ENCODE measurements at regions not wholly inside any gene's neighbourhood (a gene's known extent, or its start where the extent isn't known, plus 50 kb on each side); places are given as distances from the start of the nearest gene placed in this dataset.
A peak's percentile ranks its signal among the peaks of the same experiment; 100 is the strongest.

DNA sequence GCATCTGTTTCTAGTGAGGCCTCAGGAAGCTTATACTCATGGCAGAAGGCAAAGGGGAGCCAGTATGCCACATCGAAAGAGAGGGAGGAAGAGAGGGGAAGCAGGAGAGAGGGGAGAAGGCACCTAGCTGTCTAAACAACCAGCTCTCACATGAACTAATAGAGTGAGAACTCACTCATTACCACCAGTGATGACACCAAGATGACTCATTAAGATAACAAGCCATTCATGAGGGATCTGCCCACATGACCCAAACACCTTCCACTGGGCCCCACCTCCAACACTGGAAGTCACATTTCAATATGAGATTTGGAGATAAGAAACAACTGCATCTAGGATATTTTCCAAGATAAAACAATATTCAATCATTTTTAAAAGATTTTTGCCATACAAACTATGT, 753.9 kb upstream of the ZEB2 start:
- DNase-seq (ENCODE audit: low read depth in 4 of 4, low spot score in 3 of 4) = no peak

DNA sequence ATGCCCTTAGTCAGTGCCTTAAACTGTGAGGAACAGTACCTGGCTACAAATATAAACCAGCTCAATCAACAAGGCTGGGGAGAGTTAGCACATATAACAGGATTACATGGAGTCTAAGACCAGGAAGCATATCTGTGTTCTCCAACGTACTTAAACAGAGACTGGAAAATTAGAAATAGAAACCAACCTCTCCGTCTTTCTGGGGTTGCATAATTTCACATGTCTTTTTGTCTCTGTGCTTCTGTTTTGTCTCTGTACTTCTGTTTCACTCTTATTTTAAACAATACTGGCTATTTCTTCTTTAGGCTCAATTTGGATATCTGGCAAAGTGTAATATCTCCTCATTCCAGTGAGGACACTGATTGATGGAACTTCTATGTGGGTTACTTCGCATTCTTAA, 749.0 kb upstream of the ZEB2 start:
- no peak for DNase-seq (ENCODE audit: low read depth in 4 of 4, low spot score in 3 of 4)

DNA sequence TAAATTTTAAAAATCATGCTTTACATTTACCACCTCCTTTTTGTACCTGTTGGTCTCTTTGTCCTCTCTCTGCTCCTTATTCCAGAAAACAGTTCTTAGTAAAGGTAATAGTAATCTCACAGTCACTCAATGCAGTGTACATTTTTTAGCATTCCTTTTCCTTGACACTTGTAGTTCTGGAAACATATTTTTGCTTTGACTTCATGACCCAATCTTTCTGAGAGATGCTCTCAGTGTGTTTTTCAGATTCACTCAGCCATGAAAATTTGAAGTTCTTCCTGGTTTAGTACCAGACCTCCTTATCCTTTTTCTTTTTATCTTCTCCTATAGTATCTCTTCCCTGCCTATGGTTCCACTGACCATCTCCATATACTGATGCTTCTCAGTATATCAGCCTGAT, 747.5 kb upstream of the ZEB2 start:
- no peak for DNase-seq (ENCODE audit: low read depth in 4 of 4, low spot score in 3 of 4)

DNA sequence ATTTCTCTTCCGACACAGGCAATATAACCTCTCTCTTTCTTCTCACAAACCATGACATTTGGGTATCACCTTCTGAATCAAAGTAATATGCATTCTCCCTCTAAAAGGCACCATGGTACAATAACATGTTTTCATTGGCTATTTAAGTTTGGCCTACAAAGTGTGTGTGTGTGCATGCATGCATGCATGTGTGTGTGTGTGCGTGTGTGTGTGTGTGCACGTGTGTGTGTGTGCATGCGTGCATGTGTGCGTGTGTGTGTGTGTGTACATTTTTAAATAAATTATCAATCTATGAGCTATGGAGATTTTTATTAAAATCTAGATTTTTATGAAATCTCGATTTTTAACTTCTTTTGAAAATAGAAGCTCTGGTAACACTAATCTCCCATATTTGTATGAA, 745.3 kb upstream of the ZEB2 start:
- no peak for DNase-seq (ENCODE audit: low read depth in 4 of 4, low spot score in 3 of 4)

DNA sequence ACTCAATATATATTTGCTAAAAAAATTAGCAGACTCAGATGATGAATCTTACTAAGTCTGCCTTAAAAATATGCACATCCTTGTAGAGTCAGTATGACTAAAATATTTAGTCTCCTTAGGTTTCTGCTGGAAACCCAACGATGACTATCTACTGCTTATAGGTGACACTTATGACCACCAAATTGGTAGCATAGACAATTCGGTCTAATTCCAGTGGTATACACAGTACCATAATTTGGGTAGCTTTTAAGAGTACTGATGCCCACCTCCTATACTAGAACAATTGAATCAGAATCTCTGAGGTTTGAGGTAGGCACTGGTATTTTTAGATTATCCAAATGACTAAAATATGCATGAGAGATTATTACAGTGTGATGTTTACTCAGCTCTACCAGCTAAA, 740.8 kb upstream of the ZEB2 start:
- no peak for DNase-seq (ENCODE audit: low read depth in 4 of 4, low spot score in 3 of 4)

DNA sequence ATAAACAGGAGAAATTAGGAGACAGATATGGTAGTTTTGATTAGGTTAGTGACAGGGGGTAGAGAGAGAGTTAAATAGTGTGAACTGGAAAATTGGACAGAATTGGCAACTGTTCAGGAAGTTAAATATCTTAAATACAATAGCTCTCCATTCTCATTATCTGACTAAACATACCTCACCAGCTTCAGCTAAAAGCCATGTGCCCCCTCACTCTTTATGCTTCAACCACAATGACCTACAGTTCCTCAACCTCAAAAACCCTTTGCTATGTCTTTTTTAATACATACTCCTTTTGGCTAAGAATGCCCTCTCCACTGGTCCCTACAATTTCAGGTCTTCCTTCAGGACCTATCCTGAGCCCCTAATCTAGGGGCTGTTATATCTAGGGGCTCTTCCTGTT, 740.2 kb upstream of the ZEB2 start:
- no peak for DNase-seq (ENCODE audit: low read depth in 4 of 4, low spot score in 3 of 4)

DNA sequence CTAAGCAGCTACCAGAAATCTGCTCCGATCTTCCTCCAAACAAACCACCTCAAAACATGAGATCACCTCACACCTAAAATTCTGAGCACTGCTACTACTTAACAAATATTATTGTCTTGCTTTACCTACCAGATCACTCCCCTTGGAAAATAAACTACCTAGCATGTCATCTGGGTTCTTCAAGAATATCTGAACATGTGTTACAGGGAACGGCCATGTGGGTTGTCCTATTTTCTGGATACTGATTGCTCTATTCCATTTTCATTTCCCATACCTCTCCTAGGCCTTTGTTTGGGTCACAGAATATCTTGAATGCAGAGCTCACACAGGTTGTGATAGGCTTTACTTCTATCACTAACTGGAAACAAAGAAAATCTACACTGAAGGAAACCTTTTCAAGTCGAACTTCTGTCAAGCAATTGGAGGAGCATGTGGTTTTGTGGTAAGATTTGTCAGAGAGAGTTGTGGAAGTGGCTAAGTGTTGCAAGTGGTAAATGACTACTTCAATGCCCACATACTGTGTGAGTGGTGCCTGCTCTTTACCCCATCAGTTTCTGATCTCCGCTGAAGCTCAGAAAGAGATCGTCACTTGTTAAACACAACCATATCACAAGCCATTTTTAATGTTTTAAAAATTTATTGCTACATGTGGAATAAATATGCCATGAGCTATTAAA, 739.1 kb upstream of the ZEB2 start:
- DNase-seq (ENCODE audit: low read depth in 4 of 4, low spot score in 3 of 4) = no peak

DNA sequence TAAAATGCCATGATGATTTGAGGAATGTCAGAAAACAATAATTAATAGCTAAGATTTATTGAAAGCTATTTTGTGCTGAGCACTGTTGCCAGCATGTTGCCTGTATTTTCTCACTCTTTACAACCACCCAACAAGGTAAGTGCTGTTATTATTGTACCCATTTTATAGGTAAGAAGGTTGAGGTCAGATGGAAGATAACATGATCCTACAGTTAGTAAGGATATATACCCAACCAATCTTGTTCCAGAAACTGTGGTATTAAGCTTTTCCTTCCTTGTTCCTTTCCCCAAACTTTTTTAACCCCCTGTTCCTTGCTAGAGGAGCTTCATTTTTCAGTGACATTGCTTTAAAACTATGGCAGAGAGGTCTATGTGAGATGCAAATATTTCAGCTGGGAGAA, 738.0 kb upstream of the ZEB2 start:
- no peak for DNase-seq (ENCODE audit: low read depth in 4 of 4, low spot score in 3 of 4)

DNA sequence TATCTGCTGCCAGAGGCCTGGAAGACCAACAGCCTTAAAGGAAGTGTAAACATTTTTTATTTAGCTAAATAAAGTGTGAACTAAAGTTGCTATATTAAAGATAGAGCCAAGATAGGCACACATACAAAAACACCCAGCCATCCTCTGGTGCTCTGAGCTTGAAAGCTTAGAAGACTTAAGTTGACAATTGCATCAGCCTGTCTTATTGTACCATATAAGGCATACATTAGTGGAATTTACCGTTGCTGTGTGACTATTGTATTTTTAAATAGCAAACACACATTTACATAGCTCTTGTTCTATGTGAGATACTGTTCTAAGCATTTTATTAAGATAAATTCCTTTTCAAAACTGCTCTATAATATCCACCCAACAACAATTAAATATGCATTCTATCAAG, 736.6 kb upstream of the ZEB2 start:
- no peak for DNase-seq (ENCODE audit: low read depth in 4 of 4, low spot score in 3 of 4)

DNA sequence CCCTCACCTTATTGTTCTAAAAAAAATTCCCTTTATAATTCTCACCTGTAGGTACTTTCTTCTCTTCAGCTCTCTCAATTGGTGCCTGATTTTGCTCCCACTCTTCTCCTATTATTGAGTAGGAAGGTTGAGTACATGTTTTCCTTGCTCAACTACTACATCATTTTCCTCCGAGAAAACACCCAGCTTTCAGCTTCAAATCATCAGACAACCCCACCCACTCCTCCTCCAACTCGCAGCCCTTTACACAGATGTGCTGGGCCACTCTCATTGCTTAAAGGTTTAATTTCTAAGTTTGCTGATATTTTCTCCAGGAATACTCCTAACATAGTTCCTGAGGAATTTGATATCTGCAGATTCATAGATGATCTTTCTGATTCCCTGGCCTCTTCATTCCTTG, 734.4 kb upstream of the ZEB2 start:
- no peak for DNase-seq (ENCODE audit: low read depth in 4 of 4, low spot score in 3 of 4)

DNA sequence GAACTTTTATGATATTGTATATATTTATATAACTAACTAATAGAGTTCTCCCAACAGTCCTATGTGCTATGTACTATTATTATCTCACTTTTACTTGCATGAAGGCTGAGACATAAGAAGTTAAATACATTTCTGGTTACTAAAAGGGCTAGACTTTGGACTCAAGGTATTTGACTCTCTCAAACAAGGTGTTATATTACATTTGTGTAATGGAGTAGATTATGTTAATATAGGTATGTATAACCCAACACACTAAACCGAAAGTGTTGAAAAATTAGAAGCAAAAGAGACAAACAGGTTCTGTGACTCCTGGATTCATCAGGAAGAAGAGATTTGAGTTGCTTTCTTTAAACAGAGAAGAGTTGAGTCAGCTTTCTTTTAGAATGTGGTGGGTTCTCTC, 733.6 kb upstream of the ZEB2 start:
- no peak for DNase-seq (ENCODE audit: low read depth in 4 of 4, low spot score in 3 of 4)

DNA sequence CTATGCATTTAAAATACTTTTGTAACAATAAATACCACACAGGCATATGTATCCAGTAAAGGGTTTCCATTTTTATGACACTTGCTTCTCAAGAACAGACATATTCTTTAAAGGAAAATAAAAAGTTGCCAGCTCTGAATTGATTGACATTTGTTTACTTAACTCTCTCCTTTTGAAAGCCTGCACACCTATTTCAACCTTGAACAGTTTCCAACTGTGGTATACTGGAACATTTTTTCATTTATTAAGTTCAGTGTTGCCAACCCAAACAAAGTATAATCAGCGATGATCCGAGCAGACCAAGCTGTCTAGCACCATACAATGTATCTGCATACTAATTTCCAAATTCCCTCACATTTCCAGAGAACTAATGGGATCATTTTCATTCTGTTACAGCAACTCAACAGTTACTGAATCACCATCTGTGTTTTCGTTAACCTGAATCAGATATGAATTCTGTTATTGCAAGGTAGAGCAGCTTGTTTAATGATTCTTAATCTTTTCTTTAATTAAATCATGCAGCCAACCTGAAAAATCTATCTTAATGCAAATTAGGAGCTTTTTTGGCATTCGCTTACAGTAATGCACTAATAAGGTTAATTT, 725.5 kb upstream of the ZEB2 start:
- no peak for DNase-seq (ENCODE audit: low read depth in 4 of 4, low spot score in 3 of 4)

DNA sequence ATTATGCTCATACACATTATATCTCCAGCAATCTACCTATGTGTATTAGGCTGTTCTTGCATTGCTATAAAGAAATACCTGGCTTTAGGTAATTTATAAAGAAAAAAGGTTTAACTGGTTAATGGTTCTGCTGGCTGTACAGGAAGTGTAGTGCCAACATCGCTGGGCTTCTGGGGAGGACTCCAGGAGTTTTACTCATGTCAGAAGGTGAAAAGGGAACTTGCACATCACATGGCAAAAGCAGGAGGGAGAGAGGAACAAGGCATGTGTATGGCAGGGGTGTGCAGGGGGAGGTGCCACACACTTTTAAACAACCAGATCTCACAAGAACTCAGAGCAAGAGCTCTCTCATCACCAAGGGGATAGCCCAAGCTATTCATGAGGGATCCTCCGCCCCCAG, 715.4 kb upstream of the ZEB2 start:
- DNase-seq (ENCODE audit: low read depth in 4 of 4, low spot score in 3 of 4) = no peak

DNA sequence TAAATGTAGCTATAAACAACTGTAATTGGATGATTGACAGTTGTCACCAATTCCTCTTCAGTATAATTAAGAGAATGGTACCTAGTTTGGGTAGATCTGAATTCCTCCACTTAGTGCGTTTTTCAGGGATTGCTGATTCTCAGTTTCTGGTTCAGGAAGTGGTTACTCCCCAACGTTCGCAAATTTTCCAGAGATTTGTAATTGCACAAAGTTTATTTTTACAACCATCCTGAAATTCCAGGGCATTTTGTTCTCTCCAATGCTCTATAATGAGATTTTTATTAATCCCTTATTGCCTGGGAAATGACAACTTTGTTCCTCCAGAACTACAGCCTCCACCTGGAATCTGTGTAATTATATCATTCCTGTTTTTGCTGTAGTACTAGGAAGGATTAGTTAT, 710.6 kb upstream of the ZEB2 start:
- DNase-seq (ENCODE audit: low read depth in 4 of 4, low spot score in 3 of 4) = no peak

DNA sequence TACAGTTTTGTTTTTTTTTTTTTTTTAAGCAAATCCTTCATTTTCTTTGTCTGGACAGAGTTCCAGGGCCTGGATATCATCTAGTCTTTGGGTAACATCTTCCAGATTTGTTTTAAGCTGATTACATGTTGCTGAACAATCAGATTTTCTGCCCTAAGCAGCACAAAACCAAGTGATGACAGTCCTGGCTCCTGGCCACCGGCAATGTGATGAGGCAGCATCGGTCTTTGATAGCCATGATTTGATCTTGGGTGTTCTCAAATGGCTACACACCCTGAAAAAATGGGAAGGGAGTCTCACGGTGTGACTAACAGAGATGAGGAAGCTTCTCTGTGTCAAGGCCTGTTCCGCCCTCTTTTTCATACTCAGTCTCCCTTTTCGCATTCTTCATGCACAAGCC, 708.6 kb upstream of the ZEB2 start:
- DNase-seq (ENCODE audit: low read depth in 4 of 4, low spot score in 3 of 4) = no peak

DNA sequence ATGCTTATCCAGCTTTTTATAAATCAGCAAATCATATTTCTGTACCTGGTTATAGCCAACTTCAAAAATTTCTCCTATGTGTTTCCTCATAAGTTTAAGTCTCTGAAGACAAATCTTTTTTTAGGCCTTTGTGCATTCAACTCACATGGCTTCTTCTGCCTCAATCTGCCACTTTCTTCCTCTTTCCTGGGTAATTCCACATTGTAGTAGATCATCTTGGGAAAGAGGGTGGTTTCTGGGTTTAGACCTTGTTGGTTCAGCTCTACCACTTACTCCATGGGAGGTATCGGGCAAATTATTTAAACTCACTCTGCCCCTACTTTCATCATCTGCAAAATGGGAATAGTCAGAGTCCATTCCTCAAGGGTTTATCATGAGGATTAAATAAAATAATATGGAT, 707.0 kb upstream of the ZEB2 start:
- DNase-seq (ENCODE audit: low read depth in 4 of 4, low spot score in 3 of 4) = no peak

DNA sequence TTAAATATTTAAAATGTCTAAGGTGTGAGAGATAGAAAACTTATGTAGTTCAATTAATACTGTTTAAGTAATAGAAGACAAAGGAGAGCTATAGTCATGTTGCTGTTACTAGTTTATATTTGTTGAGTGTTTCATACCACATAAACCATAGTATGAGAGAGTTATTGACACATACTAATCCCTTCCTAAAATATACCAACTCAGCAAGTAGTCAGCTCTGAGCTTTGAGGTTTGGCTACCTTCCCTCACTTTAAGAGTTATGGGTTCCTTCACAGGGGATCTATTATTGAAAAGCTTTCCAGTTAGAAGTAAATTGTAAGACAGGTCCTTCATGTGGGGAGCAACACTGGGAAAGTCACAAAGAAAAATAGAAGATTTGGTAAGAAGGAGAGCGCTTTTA, 701.6 kb upstream of the ZEB2 start:
- DNase-seq (ENCODE audit: low read depth in 4 of 4, low spot score in 3 of 4) = no peak

DNA sequence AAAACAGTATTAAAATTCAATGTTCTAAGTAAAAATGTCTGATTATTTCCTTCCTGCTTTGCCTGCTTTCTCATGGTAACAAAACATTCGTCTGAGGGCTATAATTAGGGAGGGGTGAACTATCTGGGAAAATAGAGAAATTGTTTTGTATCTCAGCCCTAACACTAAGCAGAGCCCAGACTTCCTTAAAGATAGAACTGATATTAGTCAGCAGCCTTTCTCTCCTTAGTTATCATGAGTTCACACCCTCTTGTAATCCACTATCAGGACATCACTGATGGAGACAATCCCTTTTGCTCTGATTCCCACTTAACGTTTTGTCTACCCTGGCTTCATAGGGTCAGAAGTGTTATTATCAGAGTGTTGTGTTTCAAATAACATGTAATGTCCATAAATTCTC, 701.1 kb upstream of the ZEB2 start:
- no peak for DNase-seq (ENCODE audit: low read depth in 4 of 4, low spot score in 3 of 4)

DNA sequence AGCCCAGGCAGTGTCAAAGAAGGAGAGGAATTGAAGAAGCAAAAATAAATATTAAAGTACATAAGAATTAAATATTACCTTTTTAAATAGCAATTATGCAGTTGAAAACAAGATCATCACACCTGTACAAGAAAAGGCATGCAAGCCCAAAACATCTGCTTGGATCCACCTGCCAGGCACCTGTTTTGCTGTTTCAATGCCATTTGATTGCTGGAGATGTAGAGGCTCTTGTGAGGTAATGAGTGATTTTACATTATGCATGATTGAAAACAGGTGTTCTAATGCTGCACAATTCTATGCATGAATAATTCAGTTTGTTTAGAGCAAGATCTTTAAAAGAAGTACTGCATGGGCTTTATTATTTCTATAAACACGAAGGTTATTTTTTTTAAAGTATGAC, 700.6 kb upstream of the ZEB2 start:
- no peak for DNase-seq (ENCODE audit: low read depth in 4 of 4, low spot score in 3 of 4)

DNA sequence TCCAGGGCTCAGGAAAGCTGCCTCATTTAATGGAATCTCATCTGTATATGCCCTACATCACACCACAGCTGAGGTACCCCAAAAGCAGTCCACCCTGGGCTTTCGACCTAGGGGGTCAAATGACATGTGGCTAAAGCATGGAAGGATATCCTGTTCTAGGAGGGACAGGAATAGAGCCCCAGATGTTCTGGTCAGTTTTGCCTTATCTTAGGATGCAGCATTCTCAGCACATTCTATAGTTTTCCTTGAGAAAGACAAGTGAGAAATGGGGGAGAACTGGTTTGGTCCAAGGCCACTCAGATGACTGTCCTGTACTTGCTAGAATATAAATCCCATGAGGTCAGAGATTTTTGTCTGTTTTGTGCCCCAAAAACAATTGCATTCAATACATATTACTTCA, 688.0 kb upstream of the ZEB2 start:
- DNase-seq (ENCODE audit: low read depth in 4 of 4, low spot score in 3 of 4) = no peak

DNA sequence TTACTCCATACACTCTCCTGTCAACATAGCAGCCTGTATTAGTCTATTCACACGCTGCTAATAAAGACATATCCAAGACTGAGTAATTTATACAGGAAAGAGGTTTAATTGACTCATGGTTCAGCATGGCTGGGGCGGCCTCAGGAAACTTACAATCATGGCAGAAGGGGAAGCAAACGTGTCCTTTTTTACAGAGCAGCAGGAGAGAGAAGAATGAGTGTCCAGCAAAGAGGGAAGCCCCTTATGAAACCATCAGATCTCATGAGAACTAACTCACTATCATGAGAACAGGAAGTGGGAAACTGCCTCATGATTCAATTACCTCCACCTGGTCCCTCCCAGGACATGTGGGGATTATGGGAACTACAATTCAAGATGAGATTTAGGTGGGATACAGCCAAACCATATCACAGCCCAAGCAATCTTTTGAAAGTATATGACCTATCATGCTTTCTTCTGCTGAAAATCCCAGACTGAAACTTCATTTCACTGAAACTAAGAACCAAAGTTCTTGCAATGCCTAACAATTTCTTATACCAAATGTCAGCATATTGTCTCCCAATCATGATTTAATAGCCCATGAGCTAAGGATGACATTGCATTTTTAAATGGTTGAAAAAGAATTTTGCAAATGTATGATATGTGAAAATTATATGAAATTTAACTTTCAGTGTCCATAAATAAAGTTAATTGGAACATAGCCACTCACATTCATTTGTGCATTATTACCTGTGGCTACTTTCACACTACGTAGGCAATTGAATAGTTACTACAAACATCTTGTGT, 686.8 kb upstream of the ZEB2 start:
- no peak for DNase-seq (ENCODE audit: low read depth in 4 of 4, low spot score in 3 of 4)

DNA sequence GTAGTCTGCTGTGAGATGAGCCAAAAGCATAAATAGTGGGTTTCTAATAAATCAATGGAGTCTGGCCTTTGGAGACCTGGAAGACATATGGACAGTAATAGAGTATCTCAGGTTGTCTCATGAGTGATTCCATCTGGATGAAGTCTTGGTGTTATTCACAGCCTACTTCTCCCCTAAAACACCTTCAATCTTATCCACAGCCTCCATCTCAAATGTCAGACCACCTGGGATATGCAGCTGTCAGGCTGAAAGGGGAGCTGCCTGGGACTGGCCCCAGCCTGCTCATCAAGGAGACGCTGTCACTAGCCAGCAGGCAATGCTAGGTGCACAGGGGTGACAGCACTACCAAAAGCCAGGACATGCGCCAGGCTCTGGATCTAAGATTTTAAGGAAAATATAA, 684.0 kb upstream of the ZEB2 start:
- peak in 1 of 4 donors; percentile 54 for DNase-seq (ENCODE audit: low read depth in 4 of 4, low spot score in 3 of 4)
